ENCODE measurements at regions not wholly inside any gene's neighbourhood (a gene's known extent, or its start where the extent isn't known, plus 50 kb on each side); places are given as distances from the start of the nearest gene placed in this dataset.

DNA sequence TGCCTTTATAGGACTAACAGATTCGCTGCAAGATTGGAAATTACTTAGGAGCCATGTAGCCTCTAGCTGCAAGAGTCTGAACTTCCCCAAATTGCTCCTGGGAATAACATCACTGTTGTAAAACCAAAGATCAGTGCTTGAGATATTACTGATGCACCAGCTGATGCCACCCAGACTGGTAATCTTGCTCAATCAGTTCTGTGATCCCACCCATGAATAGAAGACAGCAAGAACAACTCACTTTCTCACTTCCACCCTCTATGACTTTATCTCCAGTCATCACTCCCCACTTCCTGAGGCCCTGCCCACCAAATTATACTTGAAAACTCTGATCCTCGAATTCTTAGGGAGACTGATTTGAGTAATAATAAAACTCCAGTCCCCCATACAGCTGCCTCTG is 1011.1 kb downstream of the PLA2G4A start:
- WGBS, 2 donors, result 61 to 63% methylated on average over 2 of the region's 2 CpGs
- no peak for ATAC-seq (ENCODE audit: insufficient read depth, low FRiP score)
- Histone ChIP-seq H3K9ac (ENCODE audit: insufficient read depth in 1 of 2, low read length in 2 of 2) (no peak overlapping the region), H3K4me3 (no peak overlapping the region), H3K27me3 (ENCODE audit: control insufficient read depth in 3 of 3, insufficient read depth in 3 of 3, low read length in 2 of 3) (no peaks in the 10 kb centered on the region), H3K36me3 (ENCODE audit: control insufficient read depth in 4 of 4, insufficient read depth in 4 of 4, low read length in 4 of 4) (no peaks in the 10 kb centered on the region), H3K4me1 (ENCODE audit: control insufficient read depth in 5 of 5, insufficient read depth in 5 of 5, low read length in 5 of 5) (peaks cover 0 to 4% (median 0%) of the 10 kb centered on the region in 5 donors), H3K9me3 (ENCODE audit: control insufficient read depth in 4 of 4, insufficient read depth in 3 of 4, low read length in 3 of 4) (peaks cover 0 to 1% (median 0%) of the 10 kb centered on the region in 4 donors), H3K27ac (ENCODE audit: low read depth in 1 of 2, low read length in 1 of 2) (no peak overlapping the region)
- DNase-seq, result no peak
- TF ChIP-seq, protein P1, sequence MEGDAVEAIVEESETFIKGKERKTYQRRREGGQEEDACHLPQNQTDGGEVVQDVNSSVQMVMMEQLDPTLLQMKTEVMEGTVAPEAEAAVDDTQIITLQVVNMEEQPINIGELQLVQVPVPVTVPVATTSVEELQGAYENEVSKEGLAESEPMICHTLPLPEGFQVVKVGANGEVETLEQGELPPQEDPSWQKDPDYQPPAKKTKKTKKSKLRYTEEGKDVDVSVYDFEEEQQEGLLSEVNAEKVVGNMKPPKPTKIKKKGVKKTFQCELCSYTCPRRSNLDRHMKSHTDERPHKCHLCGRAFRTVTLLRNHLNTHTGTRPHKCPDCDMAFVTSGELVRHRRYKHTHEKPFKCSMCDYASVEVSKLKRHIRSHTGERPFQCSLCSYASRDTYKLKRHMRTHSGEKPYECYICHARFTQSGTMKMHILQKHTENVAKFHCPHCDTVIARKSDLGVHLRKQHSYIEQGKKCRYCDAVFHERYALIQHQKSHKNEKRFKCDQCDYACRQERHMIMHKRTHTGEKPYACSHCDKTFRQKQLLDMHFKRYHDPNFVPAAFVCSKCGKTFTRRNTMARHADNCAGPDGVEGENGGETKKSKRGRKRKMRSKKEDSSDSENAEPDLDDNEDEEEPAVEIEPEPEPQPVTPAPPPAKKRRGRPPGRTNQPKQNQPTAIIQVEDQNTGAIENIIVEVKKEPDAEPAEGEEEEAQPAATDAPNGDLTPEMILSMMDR (IDR thresholded peaks at IDR 0.05; ENCODE audit: control extremely low read depth, extremely low read depth), result no peak

DNA sequence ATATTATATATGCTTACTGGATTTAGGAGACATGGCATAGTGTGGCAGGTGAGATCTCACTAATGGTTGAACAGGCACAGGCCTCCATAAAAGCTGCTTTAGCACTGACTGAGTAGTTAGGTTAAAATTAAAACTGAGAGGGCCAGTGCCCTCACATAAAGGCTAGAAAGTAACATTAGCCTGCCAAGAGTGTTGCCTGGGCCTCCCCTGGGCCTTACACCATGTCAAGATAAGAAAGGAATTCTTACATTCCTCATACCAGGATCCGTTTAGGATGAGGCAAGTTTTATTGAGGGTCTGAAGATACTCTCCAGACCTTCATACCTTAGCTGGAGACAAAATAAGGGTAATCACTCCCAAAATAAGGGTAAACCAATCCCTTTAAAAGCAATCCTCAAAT is 1011.8 kb downstream of the PLA2G4A start:
- ATAC-seq (ENCODE audit: insufficient read depth, low FRiP score), result no peak
- TF ChIP-seq, protein P1 (IDR thresholded peaks at IDR 0.05; ENCODE audit: control extremely low read depth, extremely low read depth), result no peak
- peaks cover 0 to 4% (median 0%) of the 10 kb centered on the region in 5 donors for H3K4me1 ChIP-seq (ENCODE audit: control insufficient read depth in 5 of 5, insufficient read depth in 5 of 5, low read length in 5 of 5)
- H3K36me3 ChIP-seq (ENCODE audit: control insufficient read depth in 4 of 4, insufficient read depth in 4 of 4, low read length in 4 of 4), result no peaks in the 10 kb centered on the region
- no peak for DNase-seq
- H3K27me3 ChIP-seq (ENCODE audit: control insufficient read depth in 3 of 3, insufficient read depth in 3 of 3, low read length in 2 of 3), result no peaks in the 10 kb centered on the region
- H3K4me3 ChIP-seq, result no peak overlapping the region
- H3K9me3 ChIP-seq (ENCODE audit: control insufficient read depth in 4 of 4, insufficient read depth in 3 of 4, low read length in 3 of 4), result peaks cover 0 to 1% (median 0%) of the 10 kb centered on the region in 4 donors
- H3K27ac ChIP-seq (ENCODE audit: low read depth in 1 of 2, low read length in 1 of 2), result no peak overlapping the region
- H3K9ac ChIP-seq (ENCODE audit: insufficient read depth in 1 of 2, low read length in 2 of 2), result no peak overlapping the region
- 23 to 48% methylated on average over 1 of the region's 1 CpG for WGBS, 2 donors

DNA sequence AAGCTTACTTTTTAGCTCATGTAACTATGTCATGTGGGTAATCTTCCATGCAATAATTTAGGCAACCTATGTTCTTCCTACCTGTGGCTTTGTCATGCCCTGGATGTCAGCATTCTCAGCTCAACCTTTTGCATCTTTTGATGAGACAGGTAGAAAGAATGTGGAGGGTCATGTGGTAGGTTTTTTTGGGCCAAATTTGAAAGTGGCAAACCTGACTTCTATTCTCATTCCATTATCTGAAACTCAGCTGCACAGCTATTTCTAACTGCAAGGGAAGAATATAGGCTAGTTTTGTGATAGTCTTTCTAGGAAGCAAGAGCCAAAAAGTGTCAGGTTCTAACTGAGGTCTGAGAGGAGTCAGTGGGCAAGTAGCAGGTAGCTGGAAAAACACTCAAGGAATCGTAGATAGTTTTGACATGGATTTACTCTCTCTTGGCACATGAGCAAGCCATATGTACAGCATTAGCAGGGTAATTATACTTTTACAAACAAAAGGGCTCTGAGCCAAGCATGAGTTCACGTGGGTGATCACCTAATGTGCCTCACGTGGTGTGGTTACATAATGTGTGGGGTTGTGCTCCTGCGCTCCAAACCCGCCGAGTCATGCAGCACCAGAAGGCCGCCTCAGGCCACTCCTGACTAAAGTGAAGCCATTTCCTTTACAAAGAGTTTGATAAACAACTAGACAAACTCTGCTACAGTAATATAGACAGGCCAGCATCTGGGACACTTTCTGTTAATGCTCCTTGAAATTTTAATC is 1013.8 kb downstream of the PLA2G4A start:
- Histone ChIP-seq H3K9me3 (ENCODE audit: control insufficient read depth in 4 of 4, insufficient read depth in 3 of 4, low read length in 3 of 4) (no peaks in the 10 kb centered on the region), H3K9ac (ENCODE audit: insufficient read depth in 1 of 2, low read length in 2 of 2) (no peak overlapping the region), H3K4me1 (ENCODE audit: control insufficient read depth in 5 of 5, insufficient read depth in 5 of 5, low read length in 5 of 5) (peaks cover 0 to 4% (median 0%) of the 10 kb centered on the region in 5 donors), H3K27ac (ENCODE audit: low read depth in 1 of 2, low read length in 1 of 2) (no peak overlapping the region), H3K27me3 (ENCODE audit: control insufficient read depth in 3 of 3, insufficient read depth in 3 of 3, low read length in 2 of 3) (no peaks in the 10 kb centered on the region), H3K36me3 (ENCODE audit: control insufficient read depth in 4 of 4, insufficient read depth in 4 of 4, low read length in 4 of 4) (no peaks in the 10 kb centered on the region), H3K4me3 (no peak overlapping the region)
- TF ChIP-seq, protein P1 (IDR thresholded peaks at IDR 0.05; ENCODE audit: control extremely low read depth, extremely low read depth), result no peak
- peak in 1 of 3 donors; percentile 6 for DNase-seq
- WGBS, 2 donors, result 75 to 85% methylated on average over 7 of the region's 7 CpGs
- ATAC-seq (ENCODE audit: insufficient read depth, low FRiP score), result no peak
